ENCODE measurements at regions not wholly inside any gene's neighbourhood (a gene's known extent, or its start where the extent isn't known, plus 50 kb on each side); places are given as distances from the start of the nearest gene placed in this dataset.

GRCh38 chr1:209262631-209263030 lies 320.9 kb upstream of the CAMK1G start:
- TF ChIP-seq CTCF (IDR thresholded peaks at IDR 0.05), result no peak
- no peak for TF ChIP-seq POLR2A (IDR thresholded peaks at IDR 0.05)

Data from lower leg skin (tissue), 3 donors.